GM19468 (cell line): ENCODE measurements at regions not wholly inside any gene's neighbourhood (a gene's known extent, or its start where the extent isn't known, plus 50 kb on each side); places are given as distances from the start of the nearest gene placed in this dataset.

ENCODE experiments used
- ATAC-seq: cut with Tn5 transposase; IDR thresholded peaks from one replicate; pipeline ENCODE4 v1.9.1; 2021; ENCODE audit warnings: mild to moderate bottlenecking, moderate library complexity, moderate number of reproducible peaks; ENCODE audit not compliant: unreplicated experiment; ENCODE audit errors: extremely low read depth

- no peak for ATAC-seq
Observed at GRCh38 chr6:105968603-105969333, 117.4 kb upstream of the PRDM1 start.

- ATAC-seq = no peak
Observed at GRCh38 chr6:105967917-105968602, 118.1 kb upstream of the PRDM1 start.

- ATAC-seq = no peak
Observed at GRCh38 chr6:105966481-105966880, 119.7 kb upstream of the PRDM1 start.

DNA sequence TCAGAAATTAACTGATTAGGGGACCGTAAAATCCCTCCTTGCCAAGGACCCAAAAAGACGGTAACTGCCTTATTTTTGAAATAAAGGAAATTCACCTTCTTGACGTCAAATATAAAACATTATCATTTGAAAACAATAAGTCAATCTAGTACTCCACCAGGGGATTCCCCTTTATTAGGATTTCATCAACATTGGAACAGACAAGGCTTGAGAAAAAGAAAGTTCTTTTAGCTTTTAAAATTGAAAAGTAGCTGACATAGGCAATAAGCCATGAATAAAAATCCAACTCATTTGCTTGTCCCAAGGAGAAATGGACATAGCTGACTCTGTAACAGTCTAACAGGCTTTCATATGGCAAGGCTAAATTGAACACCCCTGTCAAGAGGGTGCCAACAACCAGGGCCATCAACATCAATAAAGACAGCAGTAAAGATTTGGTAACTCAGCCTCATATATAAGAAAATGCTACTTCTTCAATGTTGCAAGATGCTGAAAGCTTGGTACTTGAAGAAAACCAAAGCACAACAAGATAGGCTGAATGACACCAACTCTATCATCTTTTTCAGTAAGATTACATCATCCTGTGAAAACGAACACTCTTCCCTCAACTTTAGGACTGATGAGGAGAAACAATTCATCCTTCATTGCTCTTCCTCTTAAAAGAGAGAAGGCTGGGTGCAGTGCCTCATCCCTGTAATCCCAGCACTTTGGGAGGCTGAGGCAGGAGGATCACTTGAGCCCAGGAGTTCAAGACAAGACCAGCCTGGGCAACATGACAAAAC is 121.0 kb upstream of the PRDM1 start:
- no peak for ATAC-seq

GRCh38 chr6:105954148-105954547 is 132.0 kb upstream of the PRDM1 start:
- no peak for ATAC-seq

GRCh38 chr6:105952772-105953690 is 133.1 kb upstream of the PRDM1 start:
- ATAC-seq = no peak

- no peak for ATAC-seq
Observed at GRCh38 chr6:105952326-105952725, 133.8 kb upstream of the PRDM1 start.

DNA sequence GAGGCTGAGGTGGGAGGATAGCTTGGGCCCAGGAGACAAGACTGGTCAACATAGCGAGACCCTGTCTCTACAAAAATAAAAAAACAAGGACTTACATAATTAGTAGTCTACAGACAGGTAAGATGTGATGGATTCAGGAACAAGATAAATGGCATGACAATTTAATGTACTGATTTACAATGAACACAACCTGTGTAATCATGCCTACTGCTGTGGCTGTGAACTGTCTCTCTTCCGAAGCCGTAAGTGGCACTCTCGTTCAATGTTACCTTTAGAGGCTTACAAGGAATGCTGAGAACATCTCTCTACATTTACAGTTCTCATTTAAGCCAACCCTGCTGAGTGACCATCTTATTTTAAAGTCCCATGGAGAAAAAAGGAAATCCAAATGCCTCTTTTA is 134.8 kb upstream of the PRDM1 start:
- ATAC-seq = no peak

DNA sequence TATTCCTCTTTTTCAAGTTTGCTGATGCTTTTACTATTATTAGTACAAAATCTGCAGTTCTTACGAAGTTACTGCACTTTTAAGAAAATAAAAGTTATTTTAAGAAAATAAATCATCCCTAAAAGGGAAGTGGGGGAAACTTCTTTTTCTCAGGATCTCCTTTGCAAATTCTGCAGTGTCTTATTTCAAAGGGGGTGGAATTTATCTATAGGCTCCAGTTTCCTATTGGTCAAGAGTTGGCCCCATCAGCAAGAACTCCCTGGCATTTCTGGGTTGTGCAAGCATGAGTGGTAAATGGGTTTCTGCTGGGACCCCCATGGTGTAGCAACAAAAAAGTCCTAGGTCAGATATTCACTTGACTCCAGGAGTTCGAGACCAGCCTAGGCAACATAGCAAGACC is 136.3 kb upstream of the PRDM1 start:
- ATAC-seq = no peak

GRCh38 chr6:105943514-105943913 is 142.6 kb upstream of the PRDM1 start:
- ATAC-seq = no peak

GRCh38 chr6:105941621-105942412 is 144.3 kb upstream of the PRDM1 start:
- no peak for ATAC-seq

- ATAC-seq = no peak
Observed at GRCh38 chr6:105940990-105941389, 145.1 kb upstream of the PRDM1 start.

GRCh38 chr6:105936972-105937371 is 149.2 kb upstream of the PRDM1 start:
- ATAC-seq = no peak

DNA sequence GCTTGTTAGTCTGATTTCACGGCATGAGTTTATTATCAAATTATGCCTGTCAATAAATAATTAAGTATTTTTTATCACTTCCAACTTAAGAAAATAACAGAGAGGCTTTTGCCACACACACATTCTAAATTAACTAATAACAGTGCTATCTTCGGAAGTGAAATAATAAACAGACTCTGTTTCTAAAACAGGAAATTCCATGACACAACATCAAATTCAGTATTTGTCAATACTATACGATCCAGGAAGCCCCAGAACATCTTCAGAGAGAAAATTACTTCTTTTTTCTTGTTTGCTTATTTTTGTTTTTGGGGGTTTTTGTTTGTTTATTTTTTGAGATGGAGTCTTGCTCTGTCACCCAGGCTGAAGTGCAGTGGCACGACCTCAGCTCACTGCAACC is 150.7 kb upstream of the PRDM1 start:
- no peak for ATAC-seq

- no peak for ATAC-seq
Observed at GRCh38 chr6:105934708-105935107, 151.4 kb upstream of the PRDM1 start.

DNA sequence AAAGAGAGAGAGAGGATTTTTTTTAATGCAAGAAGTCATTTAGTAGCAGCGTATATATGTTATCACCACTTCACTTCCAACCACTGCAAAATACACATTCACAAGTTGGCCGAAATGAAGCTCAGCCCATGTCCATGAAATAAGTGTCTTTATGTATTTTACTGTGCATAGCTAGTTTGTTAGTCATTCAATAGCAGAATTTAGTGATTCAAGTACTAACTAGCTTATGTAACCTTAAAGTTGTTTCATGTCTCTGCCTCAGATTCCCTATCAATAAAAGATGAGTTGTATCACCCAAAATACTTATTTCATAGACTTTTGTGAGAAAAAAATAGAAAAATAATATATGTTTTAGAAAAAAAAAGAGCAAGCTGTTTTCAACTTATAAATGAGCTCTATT is 153.7 kb upstream of the PRDM1 start:
- no peak for ATAC-seq

- no peak for ATAC-seq
Observed at GRCh38 chr6:105929626-105930025, 156.5 kb upstream of the PRDM1 start.

- no peak for ATAC-seq
Observed at GRCh38 chr6:105926318-105926717, 159.8 kb upstream of the PRDM1 start.

DNA sequence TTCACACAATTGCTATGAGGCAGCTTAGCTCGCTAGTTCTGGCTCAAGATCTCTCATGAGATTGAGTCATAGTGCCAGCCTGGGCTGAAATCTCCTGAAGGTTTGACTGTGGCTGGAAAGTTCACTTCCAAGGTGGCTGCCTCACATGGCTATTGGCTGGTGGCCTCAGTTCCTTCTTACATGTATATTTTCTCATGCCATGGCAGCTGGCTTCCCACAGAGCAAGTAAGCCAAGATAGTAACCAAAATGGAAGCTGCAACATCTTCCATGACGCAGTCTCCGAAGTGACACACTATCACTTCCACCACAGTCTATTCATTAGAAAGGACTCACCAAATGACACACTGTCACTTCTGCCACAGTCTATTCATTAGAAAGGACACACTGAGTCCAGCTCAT is 160.4 kb upstream of the PRDM1 start:
- ATAC-seq = no peak
